SU-DHL-6 (cell line): ENCODE measurements at regions not wholly inside any gene's neighbourhood (a gene's known extent, or its start where the extent isn't known, plus 50 kb on each side); places are given as distances from the start of the nearest gene placed in this dataset.

ENCODE experiments used
- H2AFZ ChIP-seq: fragments of 200-600 bp; sonication (generic); 2 replicates; pipeline ENCODE4 v1.6.1; 2014; ENCODE audit warnings: low read depth, mild to moderate bottlenecking, moderate library complexity, mixed read lengths, antibody characterized with exemption, low read length; ENCODE audit not compliant: severe bottlenecking
- H3F3A ChIP-seq: fragments of 200-600 bp; shearing (Covaris generic); 2 replicates; pipeline ENCODE4 v1.6.0; 2016; ENCODE audit warnings: antibody characterized with exemption, mild to moderate bottlenecking; ENCODE audit not compliant: insufficient read depth
- H3K27ac ChIP-seq: fragments of 200-600 bp; sonication (generic); 2 replicates; pipeline ENCODE4 v1.5.1; 2016; ENCODE audit warnings: low read depth, mild to moderate bottlenecking, low read length, moderate library complexity, mixed read lengths
- H3K27me3 ChIP-seq: fragments of 200-600 bp; sonication (generic), shearing (Covaris generic); 2 replicates; pipeline ENCODE4 v1.6.0; 2014; ENCODE audit warnings: mild to moderate bottlenecking, low read length
- H3K36me3 ChIP-seq: fragments of 200-600 bp; sonication (generic); 2 replicates; pipeline ENCODE4 v1.6.1; 2014; ENCODE audit warnings: mild to moderate bottlenecking, low read length, mixed read lengths
- H3K4me2 ChIP-seq: fragments of 300-600, 200-600 bp; shearing (Covaris generic), sonication (generic); 2 replicates; pipeline ENCODE4 v1.6.0; 2014; ENCODE audit warnings: low read length, low read depth, mild to moderate bottlenecking; ENCODE audit not compliant: poor library complexity, severe bottlenecking
- H3K4me3 ChIP-seq: fragments of 200-600 bp; sonication (generic); 2 replicates; pipeline ENCODE4 v1.5.1; 2014; ENCODE audit warnings: antibody characterized with exemption, low read length, mild to moderate bottlenecking, mixed read lengths; ENCODE audit not compliant: insufficient read depth, poor library complexity, severe bottlenecking
- H3K79me2 ChIP-seq: fragments of 200-600 bp; sonication (generic); 2 replicates; pipeline ENCODE4 v1.6.1; 2014; ENCODE audit warnings: mild to moderate bottlenecking, low read length, moderate library complexity; ENCODE audit not compliant: insufficient read depth
- H3K9ac ChIP-seq: fragments of 200-600 bp; sonication (generic); 2 replicates; pipeline ENCODE4 v1.7.0; 2014; ENCODE audit warnings: mild to moderate bottlenecking, low read length
- H3K9me2 ChIP-seq: fragments of 200-600 bp; sonication (generic); replicated peaks from 2 replicates; pipeline ENCODE4 v1.6.1; 2014; ENCODE audit warnings: low read length; ENCODE audit not compliant: insufficient read depth
- H3K9me3 ChIP-seq: fragments of 200-600 bp; sonication (generic); 2 replicates; pipeline ENCODE4 v1.6.1; 2014; ENCODE audit warnings: low read length, mixed read lengths; ENCODE audit not compliant: insufficient read depth
- H4K20me1 ChIP-seq: fragments of 200-600 bp; sonication (generic); 2 replicates; pipeline ENCODE4 v1.6.1; 2014; ENCODE audit warnings: low read depth, mild to moderate bottlenecking, antibody characterized with exemption, low read length, moderate library complexity, mixed read lengths
- CTCF ChIP-seq: fragments of 200-600 bp; sonication (generic); IDR thresholded peaks from one replicate; pipeline ENCODE4 v1.5.1; 2017; ENCODE audit warnings: antibody characterized with exemption, mild to moderate bottlenecking, low read length, moderate library complexity; ENCODE audit not compliant: insufficient read depth, poor library complexity, severe bottlenecking
- EZH2phosphoT487 ChIP-seq: fragments of 200-600 bp; sonication (generic), shearing (Covaris generic); conservative IDR thresholded peaks from 2 replicates; pipeline ENCODE4 v1.6.1; 2018; ENCODE audit warnings: mild to moderate bottlenecking, antibody characterized with exemption, low read length, moderate library complexity, mixed read lengths

DNA sequence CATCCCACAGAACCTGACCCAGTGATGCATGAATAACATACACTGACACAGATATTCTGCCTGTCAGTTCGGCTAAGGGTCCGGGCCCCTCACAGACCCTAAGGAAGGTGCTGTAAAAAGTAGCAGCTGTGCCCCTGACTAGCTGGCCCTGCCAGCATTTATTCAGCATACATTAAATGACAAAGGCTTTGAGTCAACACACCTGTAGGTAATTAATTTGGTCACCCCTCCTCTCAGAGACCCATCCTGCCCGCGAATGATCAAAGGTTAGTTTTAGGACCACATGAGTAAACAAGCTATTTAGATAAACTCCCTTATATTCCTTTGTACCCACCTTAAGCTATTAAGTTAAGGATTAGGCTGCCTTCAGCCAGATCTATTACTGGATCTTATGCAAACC lies 429.0 kb upstream of the NWD2 start:
- no peaks in the 10 kb centered on the region for H3K79me2 ChIP-seq
- no peak overlapping the region for H3K9ac ChIP-seq
- H3K27ac ChIP-seq, result no peak overlapping the region
- H3K4me2 ChIP-seq, result no peak overlapping the region
- no peak for TF ChIP-seq EZH2phosphoT487
- no peak for TF ChIP-seq CTCF
- no peaks in the 10 kb centered on the region for H3F3A ChIP-seq
- no peak overlapping the region for H2AFZ ChIP-seq
- no peaks in the 10 kb centered on the region for H3K27me3 ChIP-seq
- no peaks in the 10 kb centered on the region for H3K9me3 ChIP-seq
- H3K9me2 ChIP-seq, result no peaks in the 10 kb centered on the region
- H3K36me3 ChIP-seq, result no peaks in the 10 kb centered on the region
- no peak overlapping the region for H3K4me3 ChIP-seq
- no peaks in the 10 kb centered on the region for H4K20me1 ChIP-seq

DNA sequence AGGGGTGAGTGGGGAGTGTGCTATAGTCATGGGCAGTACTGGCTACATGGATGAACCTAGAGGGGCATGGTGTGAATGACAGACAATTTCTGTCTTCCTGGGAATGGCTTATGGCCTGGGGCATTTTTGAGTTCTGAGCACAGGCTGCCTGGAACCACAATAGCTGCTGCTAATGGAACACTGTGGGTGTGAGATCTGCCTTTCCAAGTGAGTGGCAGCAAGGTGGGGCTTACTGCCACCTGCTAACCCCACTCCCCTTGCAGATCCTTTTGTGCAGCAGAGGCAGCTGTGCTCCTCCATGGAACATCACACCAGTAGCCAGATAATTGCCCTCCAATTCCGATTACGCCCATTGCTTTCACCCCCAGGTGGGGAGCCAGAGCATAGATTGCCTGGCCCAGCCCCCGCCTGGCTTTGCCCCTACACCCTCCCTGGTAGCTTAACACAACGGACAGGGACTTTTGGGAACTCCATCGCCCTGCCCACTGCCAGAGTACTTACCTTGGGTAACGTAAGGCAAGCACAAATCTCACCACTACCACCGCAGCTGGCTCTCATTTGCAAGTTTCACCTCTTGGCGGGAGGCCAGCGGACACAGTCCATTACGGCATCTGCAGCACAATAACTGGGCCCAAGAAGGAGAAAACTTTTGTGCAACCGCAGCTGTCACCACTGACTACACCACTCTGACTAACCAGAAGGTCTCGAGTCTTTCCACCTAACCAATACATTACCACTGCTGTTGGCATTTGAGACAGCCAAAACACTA lies 421.2 kb upstream of the NWD2 start:
- H3K27me3 ChIP-seq, result no peaks in the 10 kb centered on the region
- no peak overlapping the region for H3K4me3 ChIP-seq
- H2AFZ ChIP-seq, result no peak overlapping the region
- H3K9me2 ChIP-seq, result no peaks in the 10 kb centered on the region
- no peak overlapping the region for H3K27ac ChIP-seq
- H3K36me3 ChIP-seq, result no peaks in the 10 kb centered on the region
- H4K20me1 ChIP-seq, result no peaks in the 10 kb centered on the region
- no peak for TF ChIP-seq EZH2phosphoT487
- no peak for TF ChIP-seq CTCF
- H3K9me3 ChIP-seq, result no peaks in the 10 kb centered on the region
- no peaks in the 10 kb centered on the region for H3K79me2 ChIP-seq
- H3K9ac ChIP-seq, result no peak overlapping the region
- no peak overlapping the region for H3K4me2 ChIP-seq
- no peaks in the 10 kb centered on the region for H3F3A ChIP-seq

GRCh38 chr4:36824682-36825081 lies 419.9 kb upstream of the NWD2 start:
- TF ChIP-seq CTCF (no peak), EZH2phosphoT487 (no peak)
- no peaks in the 10 kb centered on the region for H4K20me1 ChIP-seq
- H3K27me3 ChIP-seq, result no peaks in the 10 kb centered on the region
- no peak overlapping the region for H2AFZ ChIP-seq
- no peaks in the 10 kb centered on the region for H3K36me3 ChIP-seq
- H3K9me3 ChIP-seq, result no peaks in the 10 kb centered on the region
- H3K79me2 ChIP-seq, result no peaks in the 10 kb centered on the region
- H3K4me2 ChIP-seq, result no peak overlapping the region
- no peak overlapping the region for H3K4me3 ChIP-seq
- no peak overlapping the region for H3K27ac ChIP-seq
- no peaks in the 10 kb centered on the region for H3K9me2 ChIP-seq
- H3F3A ChIP-seq, result no peaks in the 10 kb centered on the region
- no peak overlapping the region for H3K9ac ChIP-seq
